ENCODE measurements at regions not wholly inside any gene's neighbourhood (a gene's known extent, or its start where the extent isn't known, plus 50 kb on each side); places are given as distances from the start of the nearest gene placed in this dataset.

GRCh38 chr12:75711271-75711670 lies 199.9 kb upstream of the KRR1 start:
- in situ Hi-C loops (cut with MboI; ENCODE audit: low sequenced_read_pairs): no loop called here

GRCh38 chr12:75710361-75711069 lies 199.1 kb upstream of the KRR1 start:
- in situ Hi-C loops (cut with MboI; ENCODE audit: low sequenced_read_pairs): no loop called here

GRCh38 chr12:75709503-75709902 lies 198.1 kb upstream of the KRR1 start:
- in situ Hi-C loops (cut with MboI; ENCODE audit: low sequenced_read_pairs): no loop called here

GRCh38 chr12:75708802-75709201 lies 197.4 kb upstream of the KRR1 start:
- in situ Hi-C loops (cut with MboI; ENCODE audit: low sequenced_read_pairs): no loop called here

DNA sequence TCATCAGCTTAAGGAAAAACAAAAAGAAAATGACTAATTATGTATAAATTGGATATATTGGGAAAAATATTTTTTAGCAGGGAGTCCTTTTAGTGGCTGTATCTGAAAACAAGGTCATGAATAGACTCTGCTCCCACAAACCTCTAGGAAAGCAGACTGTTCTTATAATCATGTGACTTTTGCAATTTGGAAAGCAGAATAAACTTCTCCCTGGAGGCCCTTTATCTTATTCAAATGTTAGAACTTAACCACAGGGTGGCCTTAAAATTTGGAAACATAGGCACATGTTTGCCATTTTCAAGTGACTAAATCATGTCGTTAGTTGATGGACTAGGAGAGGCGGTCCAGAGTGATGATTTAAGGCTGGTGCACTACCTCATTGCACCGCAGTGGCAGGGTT lies 196.6 kb upstream of the KRR1 start:
- in situ Hi-C loops (cut with MboI; ENCODE audit: low sequenced_read_pairs): no loop called here

DNA sequence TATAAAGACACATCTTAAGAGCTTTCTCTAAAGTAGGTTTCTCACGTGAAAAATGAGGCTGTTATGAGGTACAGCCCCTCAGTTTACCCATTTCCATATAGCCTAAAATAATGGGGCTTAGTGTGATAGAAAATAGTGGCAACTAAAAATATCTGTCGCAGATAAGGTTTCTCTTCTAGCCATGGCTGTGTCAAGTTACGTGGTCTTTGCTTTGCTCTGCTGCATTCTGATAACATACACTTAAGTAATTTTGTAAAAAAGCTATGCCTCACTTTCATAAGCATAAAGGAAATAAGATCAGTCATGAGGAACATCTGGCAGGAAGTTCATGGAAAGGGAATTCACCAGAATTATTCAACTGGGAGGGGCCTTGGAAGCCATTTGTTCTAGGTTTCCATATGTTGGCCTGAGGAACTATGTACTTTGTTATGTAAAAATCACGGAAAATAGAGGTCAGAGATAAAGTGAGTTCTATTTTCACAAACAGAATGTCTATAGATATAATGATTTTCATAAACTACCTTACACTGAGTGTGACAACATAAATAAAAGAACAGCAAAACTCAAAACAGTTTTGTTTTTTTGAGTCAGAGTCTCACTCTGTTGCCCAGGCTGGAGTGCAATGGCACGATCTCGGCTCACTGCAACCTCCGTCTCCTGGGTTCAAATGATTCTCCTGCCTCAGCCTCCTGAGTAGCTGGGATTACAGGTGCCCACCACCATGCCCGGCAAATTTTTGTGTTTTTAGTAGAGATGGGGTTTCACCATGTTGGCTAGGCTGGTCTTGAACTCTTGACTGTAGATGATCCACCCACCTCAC lies 195.6 kb upstream of the KRR1 start:
- in situ Hi-C loops (cut with MboI; ENCODE audit: low sequenced_read_pairs): no loop called here

DNA sequence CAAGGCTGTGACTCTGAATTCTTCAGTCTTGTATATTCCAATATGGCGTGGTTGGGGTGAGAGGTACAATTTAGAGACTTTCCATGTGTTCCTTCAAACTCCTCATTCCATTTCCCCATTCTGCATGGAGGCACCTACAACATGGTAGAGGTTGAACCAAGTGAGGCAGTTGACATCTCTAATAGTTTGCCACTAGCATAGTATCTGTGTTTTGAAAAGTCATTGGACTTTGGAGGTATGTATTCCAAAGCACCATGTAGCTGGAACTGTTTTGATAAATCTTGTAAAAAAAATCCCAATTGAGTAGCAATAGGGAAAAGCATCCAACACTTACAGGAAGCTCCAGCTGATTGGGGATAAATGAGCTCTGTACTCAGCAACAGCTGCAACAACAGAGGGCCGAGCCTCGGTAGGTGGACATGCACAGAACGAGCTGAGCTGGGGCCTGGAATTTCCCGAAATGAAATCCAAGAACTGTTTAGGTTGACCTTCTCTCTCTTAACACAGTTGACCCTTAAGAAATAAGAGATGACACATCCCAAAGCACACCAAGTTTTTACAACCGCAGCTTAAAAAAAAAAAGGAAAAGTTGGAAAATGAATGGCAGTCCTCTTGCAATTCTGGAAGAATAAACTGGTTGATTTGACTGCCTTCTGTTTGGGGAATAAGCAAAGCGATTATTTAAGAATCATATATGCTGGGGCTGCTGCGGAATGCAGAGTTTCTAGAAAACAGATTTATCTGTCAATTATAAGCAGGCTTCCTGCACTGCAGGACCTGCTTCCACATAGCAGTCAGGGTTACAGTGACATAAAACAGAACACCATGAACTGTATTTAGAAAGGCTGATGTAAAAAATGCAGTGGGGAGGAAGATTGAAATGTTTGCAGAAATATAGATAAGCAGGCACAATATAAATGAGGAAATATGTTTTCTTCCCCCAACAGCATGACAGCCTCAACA lies 194.6 kb upstream of the KRR1 start:
- in situ Hi-C loops (cut with MboI; ENCODE audit: low sequenced_read_pairs): no loop called here

- in situ Hi-C loops (cut with MboI; ENCODE audit: low sequenced_read_pairs): no loop called here
Observed at GRCh38 chr12:75704664-75705063, 193.3 kb upstream of the KRR1 start.

- in situ Hi-C loops (cut with MboI; ENCODE audit: low sequenced_read_pairs): no loop called here
Observed at GRCh38 chr12:75704208-75704607, 192.8 kb upstream of the KRR1 start.

GRCh38 chr12:75703131-75703530 lies 191.7 kb upstream of the KRR1 start:
- in situ Hi-C loops (cut with MboI; ENCODE audit: low sequenced_read_pairs): no loop called here

- in situ Hi-C loops (cut with MboI; ENCODE audit: low sequenced_read_pairs): no loop called here
Observed at GRCh38 chr12:75702477-75703093, 191.2 kb upstream of the KRR1 start.

GRCh38 chr12:75701859-75702258 lies 190.4 kb upstream of the KRR1 start:
- in situ Hi-C loops (cut with MboI; ENCODE audit: low sequenced_read_pairs): no loop called here

DNA sequence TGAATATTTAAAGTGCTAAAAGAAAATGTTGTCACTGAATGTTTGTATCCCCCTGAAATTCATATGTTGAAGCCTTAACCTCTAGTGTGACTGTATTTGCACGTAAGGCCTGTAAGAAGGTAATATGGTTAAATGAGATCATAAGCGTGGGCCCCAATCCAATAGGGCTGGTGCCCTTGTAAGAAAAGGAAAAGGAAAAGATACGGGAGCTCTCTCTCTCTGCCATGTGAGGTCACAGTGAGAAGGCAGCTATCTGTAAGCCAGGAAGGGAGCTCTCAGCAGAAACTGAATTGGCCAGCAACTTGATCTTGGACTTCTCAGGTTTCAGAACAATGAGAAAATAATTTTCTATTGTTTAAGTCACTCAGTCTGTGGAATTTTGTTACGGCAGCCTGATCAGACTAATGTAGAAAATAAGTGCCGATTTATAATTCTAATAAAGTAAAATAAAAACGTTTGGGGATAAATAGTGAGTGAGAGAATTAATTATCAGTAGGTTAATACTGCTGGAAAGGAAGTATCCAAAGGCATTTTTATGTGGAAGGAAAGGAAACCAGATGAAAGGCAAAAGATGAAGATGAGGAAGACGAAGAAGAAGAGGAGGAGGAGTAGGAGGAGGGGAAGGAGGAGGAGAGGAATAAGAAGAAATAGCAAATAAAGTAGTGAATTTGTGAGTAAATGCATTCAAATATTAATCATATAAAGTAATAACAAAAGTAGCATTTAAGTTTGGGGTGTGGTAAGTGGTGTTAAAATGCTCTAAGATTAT lies 188.5 kb upstream of the KRR1 start:
- in situ Hi-C loops (cut with MboI; ENCODE audit: low sequenced_read_pairs): no loop called here

DNA sequence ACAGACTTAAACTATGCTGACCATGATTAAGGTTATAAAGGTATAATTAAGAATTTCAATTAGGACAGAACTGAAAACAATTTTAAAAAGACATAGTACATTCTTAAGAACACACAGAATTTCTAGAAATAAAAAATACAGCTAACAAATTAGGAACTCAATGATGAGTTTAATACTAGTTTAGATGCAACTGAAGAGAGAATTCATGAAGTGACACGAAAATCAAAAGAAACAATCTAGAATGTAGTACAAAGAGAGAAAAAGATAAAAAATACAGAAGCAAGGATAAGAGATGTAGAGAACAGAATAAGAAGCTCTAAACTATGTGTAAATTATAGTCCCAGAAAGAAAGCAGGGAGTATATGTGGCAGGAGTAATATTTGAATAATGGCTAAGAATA lies 187.8 kb upstream of the KRR1 start:
- in situ Hi-C loops (cut with MboI; ENCODE audit: low sequenced_read_pairs): no loop called here

DNA sequence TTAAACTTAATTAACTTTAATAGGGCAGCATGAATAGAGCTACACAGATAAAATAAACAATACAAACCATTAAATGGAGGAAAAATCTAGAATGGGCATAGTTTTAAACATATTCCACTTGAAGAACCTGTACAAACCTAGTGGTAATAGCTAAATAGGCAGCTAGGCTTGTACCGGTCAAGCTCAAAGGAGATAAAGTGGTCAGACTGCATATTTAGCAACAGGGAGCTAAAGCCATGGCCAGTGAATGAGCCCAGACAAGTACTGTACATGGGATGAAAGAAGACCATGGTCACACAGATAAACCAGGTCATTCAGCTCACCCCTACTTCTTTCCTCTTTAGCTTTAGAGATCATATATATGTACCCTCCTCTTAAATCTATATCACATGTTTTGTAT lies 186.6 kb upstream of the KRR1 start:
- in situ Hi-C loops (cut with MboI; ENCODE audit: low sequenced_read_pairs): no loop called here

- in situ Hi-C loops (cut with MboI; ENCODE audit: low sequenced_read_pairs): no loop called here
Observed at GRCh38 chr12:75695926-75696325, 184.5 kb upstream of the KRR1 start.

DNA sequence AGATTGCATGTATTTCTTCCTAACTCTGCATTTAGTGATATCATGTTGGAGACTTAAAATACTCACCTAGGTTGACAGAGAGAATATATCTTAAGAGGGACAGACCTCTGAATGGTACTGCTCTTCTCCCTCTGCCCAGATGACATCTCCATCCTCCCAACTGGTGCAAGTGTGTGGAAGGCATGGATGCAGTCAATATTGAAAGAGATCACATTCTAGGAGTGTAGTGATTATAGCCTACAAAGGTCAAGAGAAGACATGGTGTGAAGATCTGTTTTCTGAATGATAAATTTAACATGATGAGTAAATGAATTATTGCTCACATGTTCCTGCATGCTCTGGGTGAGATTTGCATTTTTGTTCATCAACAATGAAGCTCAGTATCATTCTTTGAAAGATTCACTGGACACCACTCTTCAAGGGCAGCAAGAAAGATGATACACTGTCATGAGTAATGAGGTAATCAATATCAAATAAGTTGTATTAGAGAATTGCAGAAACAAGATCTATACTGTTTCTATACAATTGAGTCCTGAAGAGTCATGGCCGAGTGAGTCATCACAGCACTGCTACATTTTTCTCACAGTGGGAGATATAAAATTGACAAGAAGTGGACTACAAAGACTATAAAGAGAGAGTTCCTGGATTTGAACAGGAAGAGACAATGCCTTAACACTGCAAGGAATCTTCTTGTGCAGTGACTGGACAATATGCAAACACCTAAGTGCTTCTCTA lies 183.3 kb upstream of the KRR1 start:
- in situ Hi-C loops (cut with MboI; ENCODE audit: low sequenced_read_pairs): no loop called here

DNA sequence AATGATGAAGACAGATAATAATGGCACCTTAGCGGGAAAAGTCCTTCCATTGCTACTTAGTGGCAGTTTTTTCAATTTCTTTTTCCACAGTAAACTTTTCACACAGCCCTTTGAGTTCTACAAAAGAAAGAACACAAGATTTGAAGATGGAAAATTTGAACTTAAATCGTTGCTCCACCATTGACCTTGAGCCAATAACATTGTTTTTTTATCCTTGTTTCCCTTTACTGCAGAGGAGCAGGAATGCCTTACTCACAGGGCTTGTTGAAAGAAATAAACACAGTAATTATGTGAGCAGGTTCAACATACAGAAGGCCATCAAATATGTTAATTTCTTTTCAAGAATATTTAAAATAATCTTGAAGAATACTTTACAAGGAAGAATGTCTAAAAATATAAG lies 181.5 kb upstream of the KRR1 start:
- in situ Hi-C loops (cut with MboI; ENCODE audit: low sequenced_read_pairs): no loop called here

DNA sequence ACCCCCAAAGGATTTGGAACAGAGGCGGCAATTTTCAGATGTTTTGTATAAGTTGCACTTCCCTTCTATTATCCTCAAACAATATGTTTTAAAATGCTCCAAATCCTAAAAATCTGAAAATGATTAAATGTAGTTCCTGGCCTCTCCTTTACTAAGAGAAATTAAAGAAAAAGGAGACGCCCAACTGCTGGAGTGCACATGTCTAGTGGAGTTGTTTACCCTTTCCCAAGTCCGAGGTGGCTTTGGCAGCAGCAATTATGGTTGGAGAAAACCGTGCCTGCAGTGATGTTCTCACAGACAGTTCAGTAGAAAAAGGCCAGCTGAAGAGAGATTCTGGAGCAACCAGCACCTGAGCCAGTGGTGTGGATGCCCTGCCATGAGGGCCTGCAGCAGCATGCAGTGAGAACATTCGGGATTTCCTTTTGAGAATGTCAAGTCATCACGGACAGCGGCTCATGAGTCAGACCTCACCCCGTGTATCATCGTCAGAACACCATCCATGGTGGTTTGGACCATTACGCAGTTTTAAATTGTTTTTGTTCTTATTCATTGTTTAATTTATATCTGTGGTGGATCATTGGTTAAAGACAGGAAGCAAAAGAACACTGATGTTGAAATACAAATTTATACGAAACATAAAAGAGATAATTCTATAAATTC lies 179.0 kb upstream of the KRR1 start:
- in situ Hi-C loops (cut with MboI; ENCODE audit: low sequenced_read_pairs): no loop called here
